Upper lobe of left lung (tissue), 6 donors: ENCODE measurements at regions not wholly inside any gene's neighbourhood (a gene's known extent, or its start where the extent isn't known, plus 50 kb on each side); places are given as distances from the start of the nearest gene placed in this dataset.
A peak's percentile ranks its signal among the peaks of the same experiment; 100 is the strongest.

Experiments used
- ATAC-seq, 2 donors: fragments of 200-7000 bp; cut with Tn5 transposase; one replicate each; pipeline ENCODE4 v1.9.1; 2022; ENCODE audit warnings: mild to moderate bottlenecking in 2 of 2, moderate library complexity in 2 of 2; ENCODE audit not compliant: low FRiP score in 2 of 2
- DNase-seq, 2 donors: peaks; one replicate each; pipeline ENCODE4 v3.0.0-alpha.2; 2019 to 2020
- H3K27ac ChIP-seq, 4 donors: fragments of 200-600 bp; sonication (generic); one replicate each; pipeline ENCODE4 v1.5.1; 2016 to 2019
- H3K27me3 ChIP-seq, 4 donors: fragments of 200-600 bp; sonication (generic); one replicate each; pipeline ENCODE4 v1.5.1; 2017 to 2019
- H3K36me3 ChIP-seq, 4 donors: fragments of 200-600 bp; sonication (generic); one replicate each; pipeline ENCODE4 v1.5.1; 2016 to 2019
- H3K4me1 ChIP-seq, 4 donors: fragments of 200-600 bp; sonication (generic); one replicate each; pipeline ENCODE4 v1.5.1; 2018 to 2019
- H3K4me3 ChIP-seq, 4 donors: fragments of 200-600 bp; sonication (generic); one replicate each; pipeline ENCODE4 v1.5.1; 2017 to 2019; ENCODE audit warnings: mild to moderate bottlenecking in 2 of 4, moderate library complexity in 1 of 4
- H3K9me3 ChIP-seq, 4 donors: fragments of 200-600 bp; sonication (generic); one replicate each; pipeline ENCODE4 v1.5.1; 2018 to 2019
- EP300 ChIP-seq, 4 donors: sonication (generic); formaldehyde crosslinking; IDR thresholded peaks; one replicate each; pipeline ENCODE4 v1.5.1; 2017; ENCODE audit warnings: antibody characterized with exemption in 4 of 4, control low read depth in 2 of 4
- POLR2A ChIP-seq, 4 donors: fragments of 450-650 bp; IDR thresholded peaks; one replicate each; pipeline ENCODE4 v1.5.1; 2016 to 2017; ENCODE audit warnings: antibody characterized with exemption in 4 of 4, mild to moderate bottlenecking in 2 of 4
- POLR2AphosphoS5 ChIP-seq, 2 donors: sonication (generic); formaldehyde crosslinking; IDR thresholded peaks; one replicate each; pipeline ENCODE4 v1.5.1; 2017; ENCODE audit warnings: antibody characterized with exemption in 2 of 2
- WGBS, 2 donors: methylation state at CpG; one replicate each; pipeline ENCODE4 v1.1.5; 2017 to 2018; 5-methylcytosine and 5-hydroxymethylcytosine counted together
- TF ChIP-seq, protein P1 (sequence below), 6 experiments: fragments of 450-650 bp in 4 of 6; fragments of 200-600 bp in 2 of 6; sonication (generic) in 2 of 6; IDR thresholded peaks; one replicate each; pipeline ENCODE4 v1.5.1; 2016 to 2019; ENCODE audit warnings: antibody characterized with exemption in 6 of 6
- donor health status: DM: no; HTN: no; CAD: no; lungs with moderate emphysema.
- donor health status: DM: no; HTN: yes; CAD: no; lungs with severe emphysema.

DNA sequence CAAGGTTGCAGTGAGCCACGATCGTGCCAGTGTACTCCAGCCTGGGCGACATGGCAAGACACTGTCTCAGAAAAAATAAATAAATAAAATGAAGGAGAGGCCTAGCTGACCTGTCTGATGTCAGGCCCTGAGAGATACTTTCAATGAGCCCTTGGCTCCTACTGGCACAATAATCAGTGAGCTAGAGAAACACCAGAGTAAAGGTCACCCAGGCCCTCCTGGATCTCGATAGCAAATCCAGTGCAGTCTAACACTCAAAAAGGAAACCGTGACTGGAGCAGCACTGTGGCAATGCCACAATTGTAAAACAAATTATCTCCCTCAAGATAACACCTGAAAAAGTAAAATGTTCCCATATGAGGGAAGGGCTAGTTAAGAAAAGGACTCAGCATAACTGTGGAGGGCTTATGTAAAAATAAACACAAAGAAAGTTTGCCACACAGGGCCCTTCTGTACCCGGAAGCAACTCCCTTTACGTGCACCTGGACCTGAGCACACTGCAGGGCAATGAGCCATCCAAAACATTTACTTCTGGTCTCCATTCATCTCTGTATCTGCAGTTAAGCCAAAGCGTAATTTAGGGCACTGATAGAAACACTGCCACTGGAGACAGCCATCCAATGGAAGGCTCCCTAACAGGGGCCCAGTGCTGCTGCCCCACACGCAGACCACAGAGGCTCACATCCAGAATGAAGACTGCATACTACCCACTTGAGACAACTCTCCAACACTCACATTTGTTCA lies 293.1 kb upstream of the HSFY2 start:
- H3K27ac ChIP-seq: peak overlapping the region in 1 of 4 donors; percentile 46
- H3K36me3 ChIP-seq: no peaks in the 10 kb centered on the region
- no peak overlapping the region for H3K4me3 ChIP-seq
- H3K27me3 ChIP-seq: no peaks in the 10 kb centered on the region
- H3K4me1 ChIP-seq: no peaks in the 10 kb centered on the region
- ATAC-seq (no peak), DNase-seq (no peak)
- H3K9me3 ChIP-seq: no peaks in the 10 kb centered on the region
- 75% methylated on average over 6 of the region's 9 CpGs; no CpG with 5 or more reads in 1 of the 2 donors for WGBS, 2 donors
- TF ChIP-seq, protein P1, sequence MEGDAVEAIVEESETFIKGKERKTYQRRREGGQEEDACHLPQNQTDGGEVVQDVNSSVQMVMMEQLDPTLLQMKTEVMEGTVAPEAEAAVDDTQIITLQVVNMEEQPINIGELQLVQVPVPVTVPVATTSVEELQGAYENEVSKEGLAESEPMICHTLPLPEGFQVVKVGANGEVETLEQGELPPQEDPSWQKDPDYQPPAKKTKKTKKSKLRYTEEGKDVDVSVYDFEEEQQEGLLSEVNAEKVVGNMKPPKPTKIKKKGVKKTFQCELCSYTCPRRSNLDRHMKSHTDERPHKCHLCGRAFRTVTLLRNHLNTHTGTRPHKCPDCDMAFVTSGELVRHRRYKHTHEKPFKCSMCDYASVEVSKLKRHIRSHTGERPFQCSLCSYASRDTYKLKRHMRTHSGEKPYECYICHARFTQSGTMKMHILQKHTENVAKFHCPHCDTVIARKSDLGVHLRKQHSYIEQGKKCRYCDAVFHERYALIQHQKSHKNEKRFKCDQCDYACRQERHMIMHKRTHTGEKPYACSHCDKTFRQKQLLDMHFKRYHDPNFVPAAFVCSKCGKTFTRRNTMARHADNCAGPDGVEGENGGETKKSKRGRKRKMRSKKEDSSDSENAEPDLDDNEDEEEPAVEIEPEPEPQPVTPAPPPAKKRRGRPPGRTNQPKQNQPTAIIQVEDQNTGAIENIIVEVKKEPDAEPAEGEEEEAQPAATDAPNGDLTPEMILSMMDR (IDR thresholded peaks at IDR 0.05): no peak
- no peak for TF ChIP-seq POLR2AphosphoS5 (IDR thresholded peaks at IDR 0.05)
- no peak for TF ChIP-seq POLR2A (IDR thresholded peaks at IDR 0.05)
- TF ChIP-seq EP300 (IDR thresholded peaks at IDR 0.05): no peak

DNA sequence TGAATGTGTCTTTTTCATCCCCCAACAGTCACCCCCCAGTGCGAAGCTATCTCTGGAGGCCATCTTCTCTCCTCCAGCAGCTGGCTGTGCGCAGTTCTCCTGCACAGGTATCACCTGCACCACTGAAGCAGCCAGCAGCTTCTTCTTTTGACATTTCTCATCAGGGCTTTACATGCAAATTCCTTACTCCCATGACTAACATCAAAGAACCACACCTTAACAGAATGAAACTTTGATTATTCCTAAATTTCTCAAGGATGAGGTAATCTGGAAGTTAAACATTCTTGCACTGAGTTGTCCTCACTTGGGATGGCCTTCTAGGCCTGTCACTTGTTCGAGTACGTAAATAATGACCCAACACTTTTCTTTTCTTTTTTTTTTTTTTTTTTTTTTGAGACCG lies 291.6 kb upstream of the HSFY2 start:
- Histone ChIP-seq H3K27me3 (no peaks in the 10 kb centered on the region), H3K9me3 (no peaks in the 10 kb centered on the region), H3K4me1 (no peaks in the 10 kb centered on the region), H3K36me3 (no peaks in the 10 kb centered on the region), H3K4me3 (no peak overlapping the region), H3K27ac (no peak overlapping the region)
- no peak for TF ChIP-seq POLR2AphosphoS5 (IDR thresholded peaks at IDR 0.05)
- TF ChIP-seq POLR2A (IDR thresholded peaks at IDR 0.05): no peak
- TF ChIP-seq, protein P1 (IDR thresholded peaks at IDR 0.05): no peak
- TF ChIP-seq EP300 (IDR thresholded peaks at IDR 0.05): no peak
- DNase-seq (no peak), ATAC-seq (no peak)
- 77% methylated on average over 5 of the region's 5 CpGs; no CpG with 5 or more reads in 1 of the 2 donors for WGBS, 2 donors

DNA sequence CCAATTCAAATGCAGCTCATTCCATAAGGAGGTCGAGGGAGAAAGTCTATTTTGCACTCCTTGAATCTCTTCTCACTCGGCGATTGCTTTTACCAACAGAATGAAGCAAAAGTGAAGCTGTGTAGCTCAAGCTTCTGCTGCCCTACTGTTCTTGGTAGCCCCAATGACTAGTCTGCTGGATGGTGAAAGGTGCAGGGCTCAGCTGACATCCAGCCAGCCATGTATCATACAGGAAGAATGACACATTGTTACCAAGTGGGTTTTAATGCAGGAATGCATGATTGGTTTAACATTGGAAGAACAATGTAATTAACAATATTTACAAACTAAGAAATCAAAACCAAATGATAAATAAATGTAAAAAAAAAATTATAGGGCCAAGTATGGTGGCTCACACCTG lies 286.2 kb upstream of the HSFY2 start:
- no peak overlapping the region for H3K4me3 ChIP-seq
- no peak overlapping the region for H3K27ac ChIP-seq
- 95% methylated on average over 3 of the region's 3 CpGs; no CpG with 5 or more reads in 1 of the 2 donors for WGBS, 2 donors
- DNase-seq (no peak), ATAC-seq (no peak)
- no peaks in the 10 kb centered on the region for H3K36me3 ChIP-seq
- H3K27me3 ChIP-seq: no peaks in the 10 kb centered on the region
- TF ChIP-seq POLR2A (IDR thresholded peaks at IDR 0.05) (no peak), POLR2AphosphoS5 (IDR thresholded peaks at IDR 0.05) (no peak), EP300 (IDR thresholded peaks at IDR 0.05) (no peak)
- no peaks in the 10 kb centered on the region for H3K9me3 ChIP-seq
- H3K4me1 ChIP-seq: no peaks in the 10 kb centered on the region

DNA sequence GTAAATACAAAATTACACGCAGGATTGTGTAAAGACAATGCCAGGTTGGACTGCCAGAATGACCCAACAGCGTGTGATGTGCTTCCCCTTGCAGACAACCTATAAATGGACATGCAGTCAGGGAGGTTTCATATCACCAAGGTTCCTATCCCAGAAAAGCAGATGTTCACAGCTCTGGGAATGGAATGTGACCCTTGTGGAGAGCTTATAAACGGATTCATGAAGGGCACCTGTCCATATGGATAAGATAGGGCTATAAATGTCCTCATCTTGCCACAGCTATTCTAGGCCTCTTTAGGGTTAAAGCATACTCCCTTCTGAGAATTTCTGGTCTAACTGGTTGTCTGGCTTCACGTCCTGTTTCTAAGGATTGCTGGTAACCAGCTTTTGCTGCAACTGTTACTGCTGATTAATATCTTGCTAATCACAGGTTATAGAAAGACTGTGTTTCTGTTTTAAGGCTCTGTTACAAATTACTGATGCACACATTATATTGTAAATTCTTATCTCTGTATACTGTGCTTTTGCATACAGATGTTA lies 285.4 kb upstream of the HSFY2 start:
- no peak overlapping the region for H3K4me3 ChIP-seq
- no peak for DNase-seq
- no peaks in the 10 kb centered on the region for H3K36me3 ChIP-seq
- H3K4me1 ChIP-seq: no peaks in the 10 kb centered on the region
- no peaks in the 10 kb centered on the region for H3K27me3 ChIP-seq
- no peaks in the 10 kb centered on the region for H3K9me3 ChIP-seq
- no peak for TF ChIP-seq POLR2A (IDR thresholded peaks at IDR 0.05)
- TF ChIP-seq POLR2AphosphoS5 (IDR thresholded peaks at IDR 0.05): no peak
- TF ChIP-seq, protein P1 (IDR thresholded peaks at IDR 0.05): no peak
- TF ChIP-seq EP300 (IDR thresholded peaks at IDR 0.05): no peak
- no peak for ATAC-seq
- no peak overlapping the region for H3K27ac ChIP-seq
- 78% methylated on average over 4 of the region's 4 CpGs; no CpG with 5 or more reads in 1 of the 2 donors for WGBS, 2 donors

DNA sequence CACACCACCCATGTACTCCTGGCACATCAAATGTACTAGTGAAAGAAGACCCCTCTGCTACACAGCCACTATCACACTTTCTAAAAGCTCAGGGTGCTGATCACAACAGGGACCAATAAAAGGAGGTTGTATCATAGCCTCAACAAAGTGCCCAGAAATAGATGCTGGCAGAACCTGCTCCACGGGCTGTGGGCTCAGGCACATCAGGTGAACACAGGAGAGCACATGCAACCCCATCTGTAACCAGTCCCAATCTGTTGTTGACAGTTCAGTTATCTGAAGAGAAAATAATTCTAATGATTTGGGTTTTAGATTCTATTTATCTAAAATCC lies 282.6 kb upstream of the HSFY2 start:
- ATAC-seq (no peak), DNase-seq (no peak)
- no peak overlapping the region for H3K27ac ChIP-seq

More for the DNA sequence above, 282.6 kb upstream of the HSFY2 start:
- no peaks in the 10 kb centered on the region for H3K27me3 ChIP-seq
- TF ChIP-seq, protein P1 (IDR thresholded peaks at IDR 0.05): no peak
- TF ChIP-seq POLR2AphosphoS5 (IDR thresholded peaks at IDR 0.05) (no peak), POLR2A (IDR thresholded peaks at IDR 0.05) (no peak), EP300 (IDR thresholded peaks at IDR 0.05) (no peak)
- H3K4me1 ChIP-seq: no peaks in the 10 kb centered on the region
- H3K36me3 ChIP-seq: no peaks in the 10 kb centered on the region
- WGBS, 2 donors: 100% methylated on average over 1 of the region's 1 CpG; no CpG with 5 or more reads in 1 of the 2 donors
- H3K9me3 ChIP-seq: no peaks in the 10 kb centered on the region
- no peak overlapping the region for H3K4me3 ChIP-seq
